Liver (tissue), 3 donors: ENCODE measurements at regions not wholly inside any gene's neighbourhood (a gene's known extent, or its start where the extent isn't known, plus 50 kb on each side); places are given as distances from the start of the nearest gene placed in this dataset.

Experiments
- GABPA ChIP-seq, 2 donors: IDR thresholded peaks in 1 of 2; conservative IDR thresholded peaks in 1 of 2; 2 replicates each; pipeline ENCODE4 v1.6.1; 2016; ENCODE audit warnings: antibody characterized with exemption in 2 of 2, mild to moderate bottlenecking in 1 of 2, moderate library complexity in 1 of 2
- RAD21 ChIP-seq, 2 donors: IDR thresholded peaks; 2 replicates each; pipeline ENCODE4 v1.6.1; 2016; ENCODE audit warnings: antibody characterized with exemption in 2 of 2, mild to moderate bottlenecking in 2 of 2
- TAF1 ChIP-seq: conservative IDR thresholded peaks from 2 replicates; pipeline ENCODE4 v1.6.1; 2016; ENCODE audit warnings: antibody characterized with exemption, mild to moderate bottlenecking
- TF ChIP-seq, protein P1 (sequence below): fragments of 150-350 bp; IDR thresholded peaks from 2 replicates; pipeline ENCODE4 v1.5.1; 2017; ENCODE audit warnings: improper control_type of control experiment, low read depth, low read length; ENCODE audit not compliant: missing input control
- TF ChIP-seq, protein P2 (sequence below): IDR thresholded peaks from 2 replicates; pipeline ENCODE4 v1.6.1; 2016; ENCODE audit warnings: antibody characterized with exemption
- TF ChIP-seq, protein P3 (sequence below): IDR thresholded peaks from 2 replicates; pipeline ENCODE4 v1.6.1; 2016; ENCODE audit warnings: antibody characterized with exemption, mild to moderate bottlenecking
- donor health status: healthy.
- donor health status: healthy.

DNA sequence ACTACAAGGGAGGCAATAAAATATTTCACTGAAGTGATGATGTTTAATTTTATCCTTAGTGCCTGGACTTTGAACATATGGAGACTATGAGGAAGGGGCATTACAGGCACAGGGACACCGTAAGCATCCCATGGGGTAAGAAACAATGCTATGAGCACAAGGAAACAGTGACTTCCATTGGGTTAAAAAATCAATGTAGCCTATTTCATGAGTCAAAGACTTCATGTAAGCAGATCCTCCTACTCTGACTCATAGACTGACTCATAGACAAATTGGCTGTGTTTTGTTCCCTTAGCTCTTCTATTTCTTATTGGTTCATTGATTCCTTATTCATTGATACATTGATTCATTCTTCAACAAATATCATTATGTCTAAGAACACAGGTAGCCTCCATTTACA, 351.0 kb downstream of the PRELID2 start:
- TF ChIP-seq, protein P1, sequence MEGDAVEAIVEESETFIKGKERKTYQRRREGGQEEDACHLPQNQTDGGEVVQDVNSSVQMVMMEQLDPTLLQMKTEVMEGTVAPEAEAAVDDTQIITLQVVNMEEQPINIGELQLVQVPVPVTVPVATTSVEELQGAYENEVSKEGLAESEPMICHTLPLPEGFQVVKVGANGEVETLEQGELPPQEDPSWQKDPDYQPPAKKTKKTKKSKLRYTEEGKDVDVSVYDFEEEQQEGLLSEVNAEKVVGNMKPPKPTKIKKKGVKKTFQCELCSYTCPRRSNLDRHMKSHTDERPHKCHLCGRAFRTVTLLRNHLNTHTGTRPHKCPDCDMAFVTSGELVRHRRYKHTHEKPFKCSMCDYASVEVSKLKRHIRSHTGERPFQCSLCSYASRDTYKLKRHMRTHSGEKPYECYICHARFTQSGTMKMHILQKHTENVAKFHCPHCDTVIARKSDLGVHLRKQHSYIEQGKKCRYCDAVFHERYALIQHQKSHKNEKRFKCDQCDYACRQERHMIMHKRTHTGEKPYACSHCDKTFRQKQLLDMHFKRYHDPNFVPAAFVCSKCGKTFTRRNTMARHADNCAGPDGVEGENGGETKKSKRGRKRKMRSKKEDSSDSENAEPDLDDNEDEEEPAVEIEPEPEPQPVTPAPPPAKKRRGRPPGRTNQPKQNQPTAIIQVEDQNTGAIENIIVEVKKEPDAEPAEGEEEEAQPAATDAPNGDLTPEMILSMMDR = no peak
- TF ChIP-seq RAD21 (IDR thresholded peaks at IDR 0.05) (no peak), TAF1 (no peak), GABPA (IDR thresholded peaks at IDR 0.05 in 1 of 2, conservative IDR thresholded peaks at IDR 0.05 in 1 of 2) (no peak)
- TF ChIP-seq, protein P2, sequence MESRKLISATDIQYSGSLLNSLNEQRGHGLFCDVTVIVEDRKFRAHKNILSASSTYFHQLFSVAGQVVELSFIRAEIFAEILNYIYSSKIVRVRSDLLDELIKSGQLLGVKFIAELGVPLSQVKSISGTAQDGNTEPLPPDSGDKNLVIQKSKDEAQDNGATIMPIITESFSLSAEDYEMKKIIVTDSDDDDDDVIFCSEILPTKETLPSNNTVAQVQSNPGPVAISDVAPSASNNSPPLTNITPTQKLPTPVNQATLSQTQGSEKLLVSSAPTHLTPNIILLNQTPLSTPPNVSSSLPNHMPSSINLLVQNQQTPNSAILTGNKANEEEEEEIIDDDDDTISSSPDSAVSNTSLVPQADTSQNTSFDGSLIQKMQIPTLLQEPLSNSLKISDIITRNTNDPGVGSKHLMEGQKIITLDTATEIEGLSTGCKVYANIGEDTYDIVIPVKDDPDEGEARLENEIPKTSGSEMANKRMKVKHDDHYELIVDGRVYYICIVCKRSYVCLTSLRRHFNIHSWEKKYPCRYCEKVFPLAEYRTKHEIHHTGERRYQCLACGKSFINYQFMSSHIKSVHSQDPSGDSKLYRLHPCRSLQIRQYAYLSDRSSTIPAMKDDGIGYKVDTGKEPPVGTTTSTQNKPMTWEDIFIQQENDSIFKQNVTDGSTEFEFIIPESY = no peak
- TF ChIP-seq, protein P3, sequence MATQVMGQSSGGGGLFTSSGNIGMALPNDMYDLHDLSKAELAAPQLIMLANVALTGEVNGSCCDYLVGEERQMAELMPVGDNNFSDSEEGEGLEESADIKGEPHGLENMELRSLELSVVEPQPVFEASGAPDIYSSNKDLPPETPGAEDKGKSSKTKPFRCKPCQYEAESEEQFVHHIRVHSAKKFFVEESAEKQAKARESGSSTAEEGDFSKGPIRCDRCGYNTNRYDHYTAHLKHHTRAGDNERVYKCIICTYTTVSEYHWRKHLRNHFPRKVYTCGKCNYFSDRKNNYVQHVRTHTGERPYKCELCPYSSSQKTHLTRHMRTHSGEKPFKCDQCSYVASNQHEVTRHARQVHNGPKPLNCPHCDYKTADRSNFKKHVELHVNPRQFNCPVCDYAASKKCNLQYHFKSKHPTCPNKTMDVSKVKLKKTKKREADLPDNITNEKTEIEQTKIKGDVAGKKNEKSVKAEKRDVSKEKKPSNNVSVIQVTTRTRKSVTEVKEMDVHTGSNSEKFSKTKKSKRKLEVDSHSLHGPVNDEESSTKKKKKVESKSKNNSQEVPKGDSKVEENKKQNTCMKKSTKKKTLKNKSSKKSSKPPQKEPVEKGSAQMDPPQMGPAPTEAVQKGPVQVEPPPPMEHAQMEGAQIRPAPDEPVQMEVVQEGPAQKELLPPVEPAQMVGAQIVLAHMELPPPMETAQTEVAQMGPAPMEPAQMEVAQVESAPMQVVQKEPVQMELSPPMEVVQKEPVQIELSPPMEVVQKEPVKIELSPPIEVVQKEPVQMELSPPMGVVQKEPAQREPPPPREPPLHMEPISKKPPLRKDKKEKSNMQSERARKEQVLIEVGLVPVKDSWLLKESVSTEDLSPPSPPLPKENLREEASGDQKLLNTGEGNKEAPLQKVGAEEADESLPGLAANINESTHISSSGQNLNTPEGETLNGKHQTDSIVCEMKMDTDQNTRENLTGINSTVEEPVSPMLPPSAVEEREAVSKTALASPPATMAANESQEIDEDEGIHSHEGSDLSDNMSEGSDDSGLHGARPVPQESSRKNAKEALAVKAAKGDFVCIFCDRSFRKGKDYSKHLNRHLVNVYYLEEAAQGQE = no peak
